NCI-H1092 (cell line): ENCODE measurements at regions not wholly inside any gene's neighbourhood (a gene's known extent, or its start where the extent isn't known, plus 50 kb on each side); places are given as distances from the start of the nearest gene placed in this dataset.

Experiments used
- DNase-seq: peaks from one replicate; lab custom pipeline; 2025; lab: John Stamatoyannopoulos, UW

DNA sequence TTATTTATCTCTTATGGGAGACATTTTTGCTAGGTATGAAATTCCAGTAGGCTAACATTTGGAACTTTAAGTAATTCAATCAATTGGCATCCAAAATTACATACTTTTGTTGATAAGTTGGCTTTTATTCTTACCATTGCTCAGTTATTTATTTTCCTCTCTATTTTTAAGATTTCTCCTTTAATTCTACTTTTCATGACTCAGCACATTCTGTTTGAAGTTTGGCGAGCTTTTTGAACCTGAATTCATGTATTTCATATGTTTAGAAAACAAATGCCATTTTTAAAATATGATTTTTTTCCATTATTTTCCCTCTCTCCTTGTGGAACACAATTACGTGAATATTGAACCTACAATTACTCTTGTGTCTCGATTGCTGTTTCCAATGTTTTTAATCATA, 2896.3 kb upstream of the PCDH20 start:
- no peak for DNase-seq

DNA sequence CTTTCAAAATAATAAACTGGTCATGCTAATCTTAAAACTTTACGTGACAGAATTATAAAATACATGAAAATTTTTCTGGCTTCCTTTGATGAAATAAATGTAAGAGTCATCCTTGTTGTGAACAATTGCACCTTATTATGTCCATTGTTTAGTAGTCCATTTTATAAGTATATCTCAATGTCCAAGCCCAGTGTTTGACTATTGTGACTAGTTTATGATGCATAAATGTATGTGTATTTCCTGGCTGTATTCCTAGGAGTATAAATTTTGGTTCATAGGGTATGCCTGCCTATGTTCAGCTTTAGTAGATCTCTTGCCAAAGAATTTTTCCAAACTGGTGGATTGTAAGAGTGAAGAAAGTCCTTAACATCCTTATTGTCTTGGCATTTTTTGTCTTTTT, 2895.5 kb upstream of the PCDH20 start:
- no peak for DNase-seq

DNA sequence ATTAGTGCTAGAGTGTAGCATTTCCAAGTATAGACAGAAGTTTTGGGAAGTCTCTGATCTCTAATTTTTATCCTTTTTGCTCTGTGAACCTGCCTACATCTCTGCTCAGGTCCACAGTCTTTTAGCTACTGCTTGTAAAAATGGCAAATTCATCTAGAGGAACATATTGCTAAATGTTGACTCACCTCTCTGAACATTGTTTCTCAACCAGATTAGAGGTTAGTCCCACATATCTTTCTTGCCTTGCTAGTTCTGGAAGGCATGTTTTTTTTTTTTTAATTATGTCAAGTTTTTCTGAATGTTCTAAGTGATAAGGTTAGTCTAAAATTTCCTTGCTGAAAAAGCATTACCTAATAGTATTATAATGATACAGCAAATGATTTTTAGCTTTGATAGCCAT, 2889.6 kb upstream of the PCDH20 start:
- no peak for DNase-seq

DNA sequence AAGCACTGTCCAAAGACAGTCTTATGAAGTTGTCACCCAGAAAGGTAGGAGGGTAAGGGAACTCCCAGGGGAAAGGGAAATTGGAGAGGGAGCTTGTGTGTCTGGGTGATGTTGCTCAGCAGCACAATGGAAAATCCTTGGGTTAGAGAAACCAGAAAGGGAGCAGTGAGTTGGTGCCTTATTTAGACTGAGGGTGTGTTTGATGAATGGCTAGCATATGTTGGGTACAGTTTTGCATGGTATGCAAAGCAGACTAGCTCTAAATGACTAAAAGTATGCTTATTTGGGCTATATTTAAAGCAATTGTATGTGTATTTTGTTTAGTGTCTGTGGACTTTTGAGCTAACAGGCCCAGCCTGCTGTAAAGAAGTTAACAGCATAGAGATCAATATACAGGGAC, 2884.6 kb upstream of the PCDH20 start:
- DNase-seq, result no peak

DNA sequence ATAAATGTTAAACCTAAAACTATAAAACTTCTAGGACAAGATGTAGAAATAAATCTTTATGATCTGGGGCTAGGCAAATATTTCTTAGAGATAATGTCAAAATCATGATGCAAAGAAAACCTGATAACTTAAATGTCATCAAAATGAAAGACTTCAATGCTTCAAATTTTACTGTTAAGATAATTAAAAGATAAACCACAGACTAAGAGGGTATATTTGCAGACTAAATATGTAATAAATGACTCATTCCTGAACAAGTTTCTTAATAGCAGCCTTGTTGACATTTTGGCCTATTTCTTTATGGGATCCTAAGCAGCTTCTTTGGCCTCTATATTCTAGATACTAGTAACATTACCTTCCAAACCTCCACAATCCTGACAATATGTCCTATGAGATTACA, 2878.3 kb upstream of the PCDH20 start:
- no peak for DNase-seq

GRCh38 chr13:64289702-64290101, 2874.1 kb upstream of the PCDH20 start:
- DNase-seq, result no peak

GRCh38 chr13:64283926-64284325, 2868.3 kb upstream of the PCDH20 start:
- no peak for DNase-seq

- DNase-seq, result no peak
These were observed 2862.8 kb upstream of the PCDH20 start for GRCh38 chr13:64278493-64278892.

- DNase-seq, result no peak
These were observed 2861.4 kb upstream of the PCDH20 start for GRCh38 chr13:64277097-64277496.

DNA sequence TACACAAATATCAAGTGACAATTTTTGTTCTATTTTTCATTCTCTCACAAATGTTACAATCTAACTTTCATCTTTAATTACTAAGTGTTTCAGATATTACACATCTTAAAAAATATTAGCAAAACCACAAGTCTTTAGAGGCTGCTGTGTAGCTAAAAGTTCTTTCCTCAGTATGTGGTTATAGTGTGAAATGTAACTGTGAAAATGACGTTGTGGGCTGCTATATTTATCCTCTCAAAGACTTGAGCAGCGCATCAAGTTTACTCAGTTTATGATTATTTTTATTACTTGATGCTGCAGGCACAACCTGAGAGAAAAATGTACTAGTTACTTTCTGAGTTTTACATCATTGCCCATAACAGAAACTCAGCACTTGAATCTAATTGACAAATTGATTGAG, 2860.6 kb upstream of the PCDH20 start:
- DNase-seq, result no peak

DNA sequence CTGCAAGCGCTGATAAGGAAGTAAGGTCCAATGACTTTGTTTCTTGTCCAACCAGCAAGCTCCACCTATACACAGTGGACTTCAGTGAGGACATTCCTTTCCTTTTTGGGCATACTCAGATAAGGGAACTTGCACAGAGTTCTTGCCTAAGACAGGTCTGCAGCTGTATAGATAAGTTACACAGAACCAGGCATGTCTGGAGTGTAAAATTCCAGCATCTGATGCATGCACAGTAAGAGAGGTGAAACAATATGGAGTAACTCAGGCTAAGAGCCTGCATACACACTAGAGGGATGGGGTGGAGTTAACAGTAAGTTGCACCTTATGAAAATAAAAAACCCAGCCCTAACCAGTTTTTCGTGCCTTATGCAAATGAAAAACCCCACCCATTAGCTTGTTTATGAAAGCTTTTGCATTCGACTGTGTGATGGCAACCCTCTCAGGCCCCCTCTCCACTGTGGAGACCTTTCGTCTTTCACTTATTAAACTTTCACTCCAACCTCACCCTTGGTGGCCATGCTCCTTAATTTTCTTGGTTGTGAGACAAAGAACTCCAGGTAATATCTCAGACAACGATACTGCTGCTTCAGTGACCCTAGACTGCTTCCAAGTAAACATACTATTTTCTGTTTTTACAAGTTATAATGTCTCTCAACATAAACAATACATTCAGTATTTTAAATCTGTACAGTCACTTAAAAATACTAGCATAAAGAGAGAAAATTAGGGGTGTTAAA, 2859.0 kb upstream of the PCDH20 start:
- no peak for DNase-seq

- no peak for DNase-seq
These were observed 2858.1 kb upstream of the PCDH20 start for GRCh38 chr13:64273780-64274179.

DNA sequence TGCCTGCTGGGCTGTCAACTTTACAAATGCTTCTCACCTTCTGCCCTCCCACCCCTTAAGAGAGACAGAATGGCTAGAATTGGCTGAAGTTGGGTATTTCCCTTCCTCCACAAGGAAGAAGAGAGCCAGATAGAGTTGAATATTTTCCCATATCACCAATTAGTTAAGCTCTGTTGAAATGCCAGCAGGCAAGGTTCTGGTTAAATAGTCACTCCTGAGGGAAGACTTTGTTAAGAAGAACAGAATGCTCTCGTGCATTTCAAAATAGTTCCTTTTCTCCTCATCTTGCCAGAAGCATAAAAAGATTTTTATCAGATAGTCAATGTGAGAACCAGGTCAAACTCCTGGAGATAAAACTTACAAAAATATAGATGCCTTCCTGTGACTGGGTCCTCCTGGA, 2857.0 kb upstream of the PCDH20 start:
- DNase-seq, result no peak

DNA sequence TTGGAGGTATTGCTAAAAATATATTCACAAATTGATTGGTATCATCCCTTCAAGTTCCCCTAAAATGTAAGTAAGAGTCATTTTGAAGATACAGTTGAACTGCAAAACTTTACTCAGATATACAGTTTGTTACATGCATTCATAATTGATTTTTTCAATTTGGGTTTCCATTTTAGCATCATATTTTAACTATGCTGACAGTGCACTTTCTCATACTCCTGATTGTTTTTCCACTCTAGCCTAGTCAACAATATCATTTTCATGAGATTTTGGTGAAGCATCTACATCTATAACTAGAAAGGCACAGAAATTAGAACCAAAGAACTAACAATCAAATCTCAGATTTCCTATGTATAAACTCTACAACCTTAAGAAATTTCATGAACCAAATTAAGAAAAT, 2850.4 kb upstream of the PCDH20 start:
- no peak for DNase-seq

- DNase-seq, result no peak
These were observed 2847.6 kb upstream of the PCDH20 start for GRCh38 chr13:64263285-64263684.

GRCh38 chr13:64256751-64257150, 2841.1 kb upstream of the PCDH20 start:
- no peak for DNase-seq

DNA sequence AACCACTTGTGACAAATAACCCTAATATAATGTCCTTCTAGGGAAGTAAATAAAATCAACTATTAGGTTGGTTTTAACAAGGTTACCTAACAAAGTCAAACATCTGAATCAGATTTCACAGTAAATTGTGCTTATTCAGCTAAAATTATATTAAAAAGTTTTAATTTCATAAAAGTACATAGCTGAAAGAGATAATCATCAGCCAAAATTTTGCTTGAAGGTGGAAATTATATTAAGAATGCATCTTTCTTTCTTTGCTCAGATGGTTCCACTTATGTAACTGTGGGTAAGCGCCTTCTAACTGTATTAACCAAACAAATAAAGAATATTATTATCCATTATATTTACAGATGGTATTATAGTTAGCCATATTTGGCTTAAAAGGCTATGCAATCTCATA, 2840.3 kb upstream of the PCDH20 start:
- no peak for DNase-seq

DNA sequence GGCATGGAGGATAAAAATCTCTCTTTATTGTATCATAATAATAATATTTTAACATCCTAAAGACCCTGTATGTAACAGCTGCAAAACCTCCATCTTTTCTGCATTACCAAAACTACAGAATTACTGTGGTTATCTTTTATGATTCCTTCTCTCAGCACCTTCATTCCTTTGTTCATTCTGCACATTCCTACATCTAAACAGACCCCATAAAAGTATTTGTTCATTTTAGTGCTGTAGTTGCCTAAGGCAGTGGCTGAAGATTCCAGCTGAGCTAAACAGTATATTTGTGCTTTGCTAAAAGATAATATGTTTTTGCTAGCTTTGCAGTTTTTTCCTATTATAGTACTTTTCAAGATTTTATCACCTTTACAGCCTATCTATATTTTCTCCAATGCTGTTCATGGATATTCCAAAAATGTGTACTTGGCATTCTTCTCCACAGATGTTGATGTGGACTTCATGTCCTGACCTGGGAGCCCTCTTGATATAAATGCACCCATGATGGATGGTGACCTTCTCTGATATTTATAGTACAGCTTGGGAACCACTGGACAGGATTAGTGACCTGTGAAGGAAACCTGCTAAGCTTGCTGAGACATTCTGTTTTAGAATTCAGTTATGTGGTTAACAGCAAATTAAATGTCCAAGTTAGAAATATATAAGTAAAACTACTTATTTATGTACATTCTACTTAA, 2832.9 kb upstream of the PCDH20 start:
- DNase-seq, result no peak

DNA sequence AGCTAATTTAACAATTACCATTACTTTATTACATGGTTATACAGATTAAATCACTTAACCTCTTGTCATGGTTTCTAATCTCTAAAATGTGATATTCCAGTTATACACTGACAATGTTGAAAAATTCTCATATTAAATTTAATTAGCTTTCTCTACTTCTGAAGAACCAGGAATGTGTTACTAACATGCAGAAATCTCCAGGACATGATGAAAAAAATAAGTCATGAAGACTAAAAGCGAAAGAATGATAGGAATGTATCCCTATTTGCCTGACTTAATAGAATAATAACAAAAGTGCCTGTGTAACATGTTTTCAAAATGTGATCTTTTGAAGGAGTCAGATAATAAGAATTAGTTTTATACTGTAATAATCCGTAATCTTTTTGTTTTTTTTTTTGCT, 2823.7 kb upstream of the PCDH20 start:
- no peak for DNase-seq

DNA sequence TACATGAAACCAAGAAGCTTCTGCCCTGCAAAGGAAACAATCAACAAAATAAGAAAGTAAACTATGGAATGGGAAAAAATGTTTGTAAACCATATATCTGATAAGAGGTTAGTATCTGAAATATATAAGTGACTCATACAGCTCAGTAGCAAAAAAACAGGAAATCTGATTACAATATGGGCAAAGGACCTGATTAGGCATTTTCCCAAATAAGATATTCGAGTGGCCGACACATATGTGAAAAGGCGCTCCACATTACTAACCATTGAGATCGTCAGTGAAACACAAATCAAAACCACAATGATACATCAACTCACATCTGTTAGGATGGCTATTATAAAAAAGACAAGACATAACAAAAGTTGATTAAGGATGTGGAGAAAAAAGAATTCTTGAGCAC, 2818.6 kb upstream of the PCDH20 start:
- DNase-seq, result no peak

DNA sequence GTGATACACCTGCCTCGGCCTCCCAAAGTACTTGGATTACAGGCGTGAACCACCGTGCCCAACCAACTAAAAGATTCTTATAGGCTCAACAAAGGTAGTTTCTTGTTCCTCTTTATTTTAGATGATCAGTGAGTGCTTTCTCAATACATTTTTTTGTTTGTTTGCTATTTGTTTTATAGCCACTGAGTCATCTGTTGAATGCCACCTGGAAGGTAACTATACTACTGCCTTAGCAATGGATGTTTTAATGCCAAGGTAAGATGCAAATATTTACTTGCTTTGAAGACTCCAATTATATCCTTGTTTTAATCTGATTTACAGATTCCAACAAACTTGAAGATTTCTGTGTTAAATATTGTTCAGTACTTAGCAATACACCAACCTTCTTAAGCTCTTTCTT, 2807.4 kb upstream of the PCDH20 start:
- no peak for DNase-seq

DNA sequence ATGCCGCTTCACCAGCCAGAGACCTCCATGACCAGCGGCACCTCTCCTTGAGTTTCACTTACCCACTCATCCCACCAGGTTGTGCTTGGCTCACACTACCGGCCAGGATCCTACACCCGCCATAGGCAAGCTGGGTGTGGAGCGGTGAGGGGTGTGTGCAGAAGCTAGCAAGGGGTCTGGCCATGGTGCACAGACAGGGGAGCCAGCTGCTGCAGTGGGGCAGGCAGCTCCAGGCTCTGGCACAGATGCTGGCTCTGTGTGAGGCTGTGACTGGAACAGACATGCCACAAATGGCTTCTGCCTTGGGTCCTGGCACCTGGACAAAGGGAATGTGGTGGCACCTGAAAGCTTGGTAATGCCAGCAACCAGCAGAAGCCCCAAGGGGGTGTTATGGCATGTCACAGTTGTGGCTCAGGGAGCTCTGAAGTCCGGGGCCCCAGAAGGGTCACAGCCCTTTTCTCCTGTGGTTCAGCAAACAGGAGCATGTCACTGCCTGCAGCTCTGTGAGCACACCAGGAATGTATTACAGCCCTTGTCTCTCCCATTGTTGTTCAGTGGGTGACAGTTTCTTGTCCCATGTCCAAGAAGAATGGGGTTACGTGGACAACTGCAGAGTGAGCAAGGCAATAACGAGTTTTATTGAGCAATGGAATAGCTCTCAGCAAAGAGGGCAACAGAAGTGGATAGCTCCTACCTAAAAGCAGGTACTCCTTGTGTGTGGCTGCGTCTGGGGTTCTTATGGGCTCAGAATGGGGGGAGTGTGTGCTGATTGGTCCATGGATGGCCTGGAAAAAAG, 2791.0 kb upstream of the PCDH20 start:
- no peak for DNase-seq

DNA sequence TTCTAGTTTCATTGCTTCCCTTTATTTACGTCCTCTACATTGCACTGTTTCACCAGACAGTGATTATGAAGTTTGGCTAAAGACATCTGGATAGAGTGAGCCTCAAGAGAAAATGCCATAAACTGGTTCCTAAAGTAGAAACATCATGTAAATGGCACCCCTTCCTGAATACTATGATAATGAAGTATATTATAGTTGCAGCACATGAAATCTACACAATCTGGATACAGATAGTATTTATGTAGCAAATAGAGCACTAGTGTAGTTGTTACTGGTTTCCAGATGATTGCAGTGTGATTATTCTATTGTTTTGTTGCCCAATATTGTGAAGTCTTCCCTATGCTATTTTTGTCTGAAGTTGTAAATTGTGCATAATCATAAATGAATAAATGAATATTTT, 2786.9 kb upstream of the PCDH20 start:
- no peak for DNase-seq
